HG03565 (cell line): ENCODE measurements at regions not wholly inside any gene's neighbourhood (a gene's known extent, or its start where the extent isn't known, plus 50 kb on each side); places are given as distances from the start of the nearest gene placed in this dataset.
"Not testable (repeated sequence)": the region's sequence is repeated elsewhere in the genome, so short reads cannot be mapped to it uniquely, and the experiment has no call there.

Experiments
- ATAC-seq: cut with Tn5 transposase; IDR thresholded peaks from one replicate; pipeline ENCODE4 v1.9.1; 2021; ENCODE audit warnings: mild to moderate bottlenecking, moderate library complexity; ENCODE audit not compliant: unreplicated experiment

GRCh38 chr5:87570366-87570765 lies 157.6 kb upstream of the CCNH start:
- ATAC-seq = peak; percentile 90

GRCh38 chr5:87562068-87562467 lies 149.3 kb upstream of the CCNH start:
- ATAC-seq = no peak

- ATAC-seq = no peak
Measured at GRCh38 chr5:87560528-87560927, 147.8 kb upstream of the CCNH start.

GRCh38 chr5:87551911-87552310 lies 139.2 kb upstream of the CCNH start:
- ATAC-seq = no peak

GRCh38 chr5:87541676-87542075 lies 128.9 kb upstream of the CCNH start:
- ATAC-seq = no peak

- no peak for ATAC-seq
Measured at GRCh38 chr5:87541033-87541432, 128.3 kb upstream of the CCNH start.

- ATAC-seq = no peak
Measured at GRCh38 chr5:87539839-87540238, 127.1 kb upstream of the CCNH start.

- no peak for ATAC-seq
Measured at GRCh38 chr5:87536365-87536764, 123.6 kb upstream of the CCNH start.

- no peak for ATAC-seq
Measured at GRCh38 chr5:87535706-87536105, 123.0 kb upstream of the CCNH start.

GRCh38 chr5:87529486-87530076 lies 116.9 kb upstream of the CCNH start:
- no peak for ATAC-seq

GRCh38 chr5:87526131-87526530 lies 113.4 kb upstream of the CCNH start:
- no peak for ATAC-seq

GRCh38 chr5:87524217-87524616 lies 111.5 kb upstream of the CCNH start:
- no peak for ATAC-seq

- not testable (repeated sequence) for ATAC-seq
Measured at GRCh38 chr5:87511778-87512177, 99.0 kb upstream of the CCNH start.

GRCh38 chr5:87503004-87503403 lies 90.3 kb upstream of the CCNH start:
- no peak for ATAC-seq

- no peak for ATAC-seq
Measured at GRCh38 chr5:87499478-87500410, 87.0 kb upstream of the CCNH start.
